Colonic mucosa (tissue), 4 donors: ENCODE measurements at regions not wholly inside any gene's neighbourhood (a gene's known extent, or its start where the extent isn't known, plus 50 kb on each side); places are given as distances from the start of the nearest gene placed in this dataset.

Experiments used
- DNase-seq: peaks from one replicate; pipeline ENCODE4 v3.0.0-alpha.2; 2020
- H3K27ac ChIP-seq: fragments of 200-600 bp; one replicate; pipeline ENCODE4 v1.8.0; 2021
- H3K27me3 ChIP-seq: fragments of 200-600 bp; one replicate; pipeline ENCODE4 v1.8.0; 2021
- H3K36me3 ChIP-seq: fragments of 200-600 bp; one replicate; pipeline ENCODE4 v1.8.0; 2021
- H3K4me1 ChIP-seq: fragments of 200-600 bp; one replicate; pipeline ENCODE4 v1.8.0; 2021; ENCODE audit warnings: mild to moderate bottlenecking
- H3K4me3 ChIP-seq: fragments of 200-600 bp; one replicate; pipeline ENCODE4 v1.8.0; 2021
- H3K9ac ChIP-seq, 2 donors: one replicate each; pipeline ENCODE4 v1.7.0; 2013; ENCODE audit warnings: control low read depth in 2 of 2, low read depth in 2 of 2, low read length in 2 of 2
- H3K9me3 ChIP-seq: fragments of 200-600 bp; one replicate; pipeline ENCODE4 v1.8.0; 2021
- CTCF ChIP-seq: fragments of 200-600 bp; IDR thresholded peaks from one replicate; pipeline ENCODE4 v1.8.0; 2022; ENCODE audit warnings: antibody characterized with exemption, mild to moderate bottlenecking
- intact Hi-C: fragments of 100-400 bp; cut with DNase I; formaldehyde crosslinking; loops from one replicate; pipeline ENCODE4 v1.14.1; 2022
- donor health status: healthy.
- donor health status: DM: no; HTN: no; CAD: no.
- donor health status: DM: no; HTN: no; CAD: no.

DNA sequence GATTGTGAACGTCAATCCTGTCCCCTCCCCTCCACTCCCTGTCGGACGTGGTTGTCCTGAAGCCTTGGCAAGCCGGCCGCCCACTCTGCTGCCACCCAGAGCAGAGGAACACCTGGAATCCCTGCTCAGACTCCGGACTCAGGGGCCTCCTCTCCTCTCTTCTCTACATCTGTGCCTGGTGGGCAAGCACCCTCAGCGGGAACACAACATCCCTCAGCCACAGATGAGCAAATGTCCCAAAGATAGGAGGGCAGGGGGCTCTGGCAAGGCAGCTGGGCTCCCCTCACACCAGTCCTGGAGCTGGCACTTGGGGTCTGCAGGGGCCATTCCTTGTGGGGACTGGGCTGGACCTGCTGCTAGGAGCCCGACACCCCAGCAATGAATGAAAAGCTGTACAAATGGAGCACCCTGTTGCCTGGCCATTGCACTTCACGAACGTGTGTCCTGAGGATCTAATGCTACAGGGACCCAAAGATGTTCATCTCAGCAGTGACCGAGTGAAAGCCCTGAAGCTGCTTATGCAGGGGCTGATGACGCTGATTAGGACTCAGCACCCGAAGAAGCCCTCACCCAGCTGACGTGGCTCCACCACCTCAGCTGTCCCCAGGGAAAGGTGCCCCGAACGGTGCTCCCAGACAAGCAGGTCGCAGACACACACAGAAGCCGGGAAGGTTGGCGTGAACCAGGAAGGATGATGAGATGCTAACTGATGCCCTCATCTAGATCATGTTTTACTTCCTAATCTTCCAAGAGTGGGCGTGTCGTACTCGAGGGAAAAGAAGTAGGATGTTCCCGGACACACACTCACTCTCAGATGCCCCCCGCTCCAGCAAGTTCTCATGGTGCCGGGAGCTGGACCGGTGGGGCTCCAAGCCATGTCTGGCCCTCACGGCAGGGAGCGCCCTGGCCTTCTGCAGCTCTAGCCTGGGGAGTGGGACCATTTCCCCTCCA, 177.0 kb upstream of the PPP1R26 start:
- Histone ChIP-seq H3K27ac (no peak overlapping the region), H3K4me3 (no peak overlapping the region), H3K9me3 (no peaks in the 10 kb centered on the region), H3K9ac (no peak overlapping the region), H3K4me1 (no peaks in the 10 kb centered on the region), H3K27me3 (peaks cover 10% of the 10 kb centered on the region), H3K36me3 (no peaks in the 10 kb centered on the region)
- DNase-seq = no peak
- TF ChIP-seq CTCF = no peak
- intact Hi-C loops = no loop called here

- no peak overlapping the region for H3K4me3 ChIP-seq
- no peaks in the 10 kb centered on the region for H3K36me3 ChIP-seq
- no peaks in the 10 kb centered on the region for H3K9me3 ChIP-seq
- H3K27me3 ChIP-seq = peaks cover 10% of the 10 kb centered on the region
- no peak overlapping the region for H3K9ac ChIP-seq
- DNase-seq = no peak
- TF ChIP-seq CTCF = no peak
- H3K27ac ChIP-seq = no peak overlapping the region
- intact Hi-C loops = no loop called here
- H3K4me1 ChIP-seq = no peaks in the 10 kb centered on the region
Observed at GRCh38 chr9:135303280-135303647, 176.3 kb upstream of the PPP1R26 start.

GRCh38 chr9:135303865-135304499, 175.6 kb upstream of the PPP1R26 start:
- H3K9ac ChIP-seq = no peak overlapping the region
- H3K4me3 ChIP-seq = no peak overlapping the region
- no peaks in the 10 kb centered on the region for H3K9me3 ChIP-seq
- no peaks in the 10 kb centered on the region for H3K4me1 ChIP-seq
- no peak overlapping the region for H3K27ac ChIP-seq
- intact Hi-C loops = no loop called here
- TF ChIP-seq CTCF = no peak
- H3K27me3 ChIP-seq = peaks cover 10% of the 10 kb centered on the region
- no peaks in the 10 kb centered on the region for H3K36me3 ChIP-seq
- no peak for DNase-seq

DNA sequence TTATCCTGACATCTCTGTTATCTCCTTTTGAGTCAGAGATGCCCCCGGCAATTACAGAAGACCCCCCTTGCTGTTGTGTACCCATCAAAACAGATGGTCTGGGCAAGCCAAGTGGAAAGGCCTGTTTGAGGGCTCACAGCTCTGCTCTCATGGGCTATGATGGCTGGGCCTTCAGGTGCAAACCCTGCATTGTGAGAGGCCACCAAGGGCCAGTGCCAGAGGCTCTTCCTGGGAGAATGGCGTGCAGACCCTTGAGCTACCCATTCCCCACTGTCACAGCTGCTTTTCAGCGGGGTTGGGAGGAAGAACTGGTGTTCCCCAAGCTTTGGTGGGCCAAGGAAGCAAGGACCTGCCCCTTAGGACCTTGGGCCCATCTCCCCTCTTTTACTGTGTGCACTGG, 174.7 kb upstream of the PPP1R26 start:
- H3K9me3 ChIP-seq = no peaks in the 10 kb centered on the region
- no peak overlapping the region for H3K9ac ChIP-seq
- DNase-seq = no peak
- H3K27me3 ChIP-seq = peaks cover 4% of the 10 kb centered on the region
- no peaks in the 10 kb centered on the region for H3K36me3 ChIP-seq
- no peak overlapping the region for H3K27ac ChIP-seq
- no peak overlapping the region for H3K4me3 ChIP-seq
- H3K4me1 ChIP-seq = no peaks in the 10 kb centered on the region
- TF ChIP-seq CTCF = no peak
- intact Hi-C loops = no loop called here

- no peak for TF ChIP-seq CTCF
- H3K9me3 ChIP-seq = no peaks in the 10 kb centered on the region
- H3K4me1 ChIP-seq = no peaks in the 10 kb centered on the region
- H3K27ac ChIP-seq = no peak overlapping the region
- no peaks in the 10 kb centered on the region for H3K36me3 ChIP-seq
- no peak overlapping the region for H3K9ac ChIP-seq
- H3K27me3 ChIP-seq = no peaks in the 10 kb centered on the region
- intact Hi-C loops = no loop called here
- no peak for DNase-seq
- no peak overlapping the region for H3K4me3 ChIP-seq
Observed at GRCh38 chr9:135305546-135306180, 173.9 kb upstream of the PPP1R26 start.
